GM21576 (cell line): ENCODE measurements at regions not wholly inside any gene's neighbourhood (a gene's known extent, or its start where the extent isn't known, plus 50 kb on each side); places are given as distances from the start of the nearest gene placed in this dataset.

Experiments
- ATAC-seq: cut with Tn5 transposase; IDR thresholded peaks from one replicate; pipeline ENCODE4 v1.9.1; 2021; ENCODE audit warnings: mild to moderate bottlenecking, moderate library complexity; ENCODE audit not compliant: unreplicated experiment

DNA sequence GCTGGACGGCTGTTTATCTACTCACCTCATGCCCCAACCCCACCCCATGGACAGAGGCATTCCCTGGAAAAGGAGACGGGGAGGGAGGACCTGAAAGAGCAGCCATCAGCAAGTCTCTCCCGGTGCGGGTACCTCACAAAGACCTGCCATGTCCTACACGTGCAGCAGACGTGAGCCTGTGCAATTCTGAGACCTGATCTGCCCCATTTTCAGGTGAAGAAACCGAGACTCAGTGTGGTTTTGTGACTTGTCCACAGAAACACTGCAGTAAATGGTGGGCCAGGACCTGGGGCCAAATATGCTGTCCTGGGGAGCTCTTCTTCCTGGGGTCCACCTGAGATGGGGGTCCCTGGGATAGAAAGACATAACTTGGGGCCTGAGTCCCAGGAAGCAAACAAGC is 137.0 kb upstream of the LINGO1 start:
- ATAC-seq: no peak

DNA sequence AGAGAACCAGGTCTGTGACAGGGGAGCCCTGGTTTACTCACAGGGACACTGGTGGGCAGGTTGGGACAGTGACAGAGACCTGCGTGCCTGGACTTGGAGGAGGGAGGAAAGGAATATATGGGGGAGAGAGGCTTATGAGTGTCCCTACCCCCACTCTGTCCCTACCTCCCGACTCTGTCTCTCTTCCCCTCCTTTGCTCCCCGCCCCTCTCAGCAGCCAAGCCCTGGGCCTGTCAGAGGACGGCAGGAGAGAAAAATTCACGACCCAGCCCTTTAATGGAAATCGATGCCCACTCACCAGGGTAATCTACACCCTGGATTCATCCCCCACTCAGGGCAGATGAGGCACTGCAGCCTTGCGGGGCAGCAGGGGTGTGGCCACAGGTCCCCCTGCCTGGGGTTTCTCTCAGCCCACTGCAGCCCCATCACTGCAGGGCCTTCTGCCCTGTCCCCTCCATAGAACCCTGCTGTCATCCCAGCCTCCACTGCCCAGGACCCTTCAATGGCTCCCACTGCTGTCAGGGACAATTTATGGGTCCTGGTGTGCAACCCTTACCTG is 135.9 kb upstream of the LINGO1 start:
- ATAC-seq: no peak

DNA sequence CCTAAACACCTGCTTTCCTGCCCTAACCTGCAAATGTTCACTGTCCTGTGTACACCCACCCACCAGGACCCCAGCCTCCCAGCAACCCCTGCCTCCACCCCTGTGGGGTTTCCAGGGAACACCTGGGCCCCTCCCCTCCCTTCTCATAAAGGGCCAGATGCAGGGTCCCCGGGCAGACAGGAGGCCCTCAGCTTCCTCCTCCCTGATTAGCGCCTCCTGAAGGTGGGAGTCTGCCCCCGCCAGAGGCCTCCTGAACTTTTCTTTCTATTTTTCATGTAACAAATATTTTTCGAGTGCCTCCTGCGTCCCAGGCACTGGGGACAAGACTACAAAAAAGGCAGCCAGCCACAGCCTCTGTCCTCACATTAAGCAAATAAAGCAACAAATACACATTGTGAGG is 135.4 kb upstream of the LINGO1 start:
- no peak for ATAC-seq

DNA sequence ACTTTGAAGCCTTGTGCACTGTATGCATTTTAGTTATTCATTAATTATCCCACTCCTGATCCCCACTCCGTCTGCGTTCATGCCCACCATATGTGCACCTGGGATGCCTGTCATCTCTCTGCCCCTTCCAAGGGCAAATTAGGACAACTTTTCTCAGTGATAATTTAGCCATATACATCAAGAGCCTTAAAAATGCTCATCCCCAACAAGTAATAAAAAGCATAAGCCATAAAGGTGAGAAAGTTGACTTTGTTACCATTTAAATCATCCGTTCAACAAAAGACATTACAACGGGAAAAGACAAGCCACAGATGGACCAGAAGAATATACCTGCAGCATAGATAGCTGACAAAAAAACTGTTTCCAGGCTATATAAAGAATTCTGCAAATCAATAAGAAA is 131.4 kb upstream of the LINGO1 start:
- no peak for ATAC-seq

DNA sequence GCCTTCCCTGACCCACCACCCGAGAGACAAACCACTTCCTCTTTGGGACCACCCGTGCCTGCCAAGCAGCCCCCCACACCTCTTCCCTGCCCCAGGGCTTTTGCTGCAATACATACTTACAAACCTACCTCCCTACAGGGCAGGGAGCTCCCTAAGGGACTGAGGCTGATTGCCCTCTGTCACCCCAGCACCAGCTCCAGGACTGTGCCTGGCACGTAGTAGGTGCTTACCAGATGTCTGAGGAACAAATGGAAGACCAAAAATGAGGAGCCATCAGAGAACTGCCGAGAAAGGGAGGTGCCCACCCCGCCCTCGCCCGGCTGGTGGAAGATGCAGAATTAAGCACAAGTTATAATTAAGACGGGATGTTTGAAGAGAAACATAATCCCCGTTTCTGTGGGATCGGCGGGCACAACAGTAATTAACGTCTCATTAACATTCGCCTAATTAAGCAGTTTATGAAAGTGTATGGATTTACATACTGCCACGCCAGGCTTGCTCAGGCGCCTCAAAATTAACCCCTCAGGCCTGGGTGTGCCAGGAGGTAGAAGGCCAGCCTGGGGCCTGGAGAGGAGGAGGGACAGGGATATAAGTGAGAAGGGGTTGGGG is 130.1 kb upstream of the LINGO1 start:
- no peak for ATAC-seq

DNA sequence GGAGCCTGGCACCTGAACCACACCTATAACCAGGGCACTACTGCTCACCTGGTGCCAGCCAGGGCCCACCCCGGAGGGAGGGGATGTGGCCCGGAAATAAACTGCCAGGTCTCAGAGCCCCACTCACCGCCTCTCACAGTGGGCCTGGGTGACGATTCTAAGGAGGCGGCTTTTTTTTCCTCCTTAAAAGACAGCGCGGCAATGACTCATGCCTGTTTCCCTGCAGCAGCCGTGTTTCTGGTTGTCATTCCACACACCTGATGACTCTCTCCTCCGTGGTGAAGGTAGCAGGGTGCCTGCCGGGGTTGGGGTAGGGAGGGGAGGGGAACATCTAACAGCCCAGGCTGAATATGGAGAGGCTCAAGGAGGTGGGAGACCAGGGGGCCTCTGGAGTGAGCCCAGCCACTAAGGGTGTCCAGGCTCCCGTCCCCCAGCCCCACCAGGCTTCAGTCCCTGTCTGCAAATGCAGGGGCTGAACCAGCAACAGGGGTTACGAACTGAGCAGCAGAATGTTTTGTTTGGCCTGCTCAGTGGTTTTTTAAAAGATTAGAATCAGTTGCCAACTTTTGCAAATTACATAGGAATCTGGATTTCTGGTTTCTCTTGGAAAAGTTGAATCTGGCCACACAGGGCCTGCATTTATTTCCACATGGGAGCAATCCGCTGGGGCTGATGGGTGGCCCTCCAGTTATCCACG is 127.3 kb upstream of the LINGO1 start:
- ATAC-seq: no peak

DNA sequence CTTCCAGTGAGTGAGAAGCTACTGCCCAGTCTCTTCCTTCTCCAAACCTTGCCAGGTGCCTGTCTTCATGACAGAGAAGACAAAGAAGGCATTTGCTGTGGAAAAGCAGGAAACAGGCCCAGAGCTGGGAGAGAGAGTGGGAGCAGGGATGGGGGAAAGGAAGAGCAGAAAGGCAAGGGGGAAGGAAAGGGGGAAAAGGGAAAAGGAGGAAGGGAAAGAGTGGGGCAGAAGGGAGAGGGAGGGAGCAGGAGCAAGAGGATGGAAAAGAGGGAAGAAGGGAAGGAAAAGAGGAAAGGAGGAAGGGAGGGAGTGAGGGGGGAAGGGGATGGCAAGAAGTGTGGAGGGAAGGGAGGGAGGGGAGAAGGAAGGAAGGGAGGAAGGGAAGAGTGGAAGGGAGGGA is 121.2 kb upstream of the LINGO1 start:
- no peak for ATAC-seq

DNA sequence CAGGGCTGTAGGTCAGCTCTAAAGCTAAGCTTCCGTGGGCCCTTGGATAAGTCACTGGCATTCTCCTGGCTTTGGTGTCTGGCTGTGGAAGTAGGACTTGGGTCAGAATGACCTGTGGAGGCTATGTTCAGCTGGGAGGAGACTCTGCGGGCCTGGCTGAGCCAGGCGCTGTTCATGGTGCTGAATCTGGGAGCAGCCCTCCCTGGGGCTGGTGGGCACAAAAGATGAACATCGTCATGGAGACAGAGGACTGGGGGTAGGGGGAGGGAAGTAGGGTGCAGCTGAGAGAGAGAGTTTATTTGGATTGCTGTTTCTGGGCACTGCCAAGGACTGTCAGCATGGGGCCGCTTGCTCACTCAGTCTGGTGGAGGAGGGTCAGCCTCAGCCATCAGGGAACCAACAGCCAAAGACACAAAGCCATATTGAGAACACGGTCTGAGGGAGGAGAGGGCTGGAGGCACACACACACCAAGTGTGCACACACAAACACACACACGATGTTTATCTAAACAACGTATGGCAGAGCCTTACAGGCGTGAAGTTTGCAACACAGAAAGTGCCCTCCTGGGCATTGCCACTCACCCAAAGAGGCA is 120.7 kb upstream of the LINGO1 start:
- ATAC-seq: no peak

DNA sequence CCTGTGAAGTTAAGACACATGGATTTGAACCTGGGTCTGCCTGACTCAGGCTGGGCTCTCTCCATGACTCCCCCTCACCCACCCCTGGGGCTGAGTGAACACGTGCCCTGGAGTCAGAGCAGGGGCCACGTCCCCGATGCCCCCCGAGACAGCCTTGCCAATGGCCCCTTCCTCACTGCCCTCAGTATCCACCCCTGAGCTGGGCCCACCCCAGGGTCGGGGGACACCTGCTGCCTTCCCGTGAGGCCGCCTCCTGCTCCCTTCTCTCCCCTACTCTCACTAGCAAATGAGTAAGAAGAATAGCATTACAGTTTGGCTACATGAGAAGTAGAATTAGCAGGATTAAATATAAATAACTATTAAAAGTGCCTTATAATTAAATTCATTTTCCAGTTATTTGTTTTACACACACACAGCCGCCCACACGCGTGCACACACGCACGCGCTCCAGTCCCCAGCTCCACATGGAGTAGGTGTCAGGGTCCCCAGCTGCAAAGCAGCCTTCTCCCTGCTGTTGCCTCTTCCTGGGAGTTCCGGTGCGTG is 117.4 kb upstream of the LINGO1 start:
- no peak for ATAC-seq

DNA sequence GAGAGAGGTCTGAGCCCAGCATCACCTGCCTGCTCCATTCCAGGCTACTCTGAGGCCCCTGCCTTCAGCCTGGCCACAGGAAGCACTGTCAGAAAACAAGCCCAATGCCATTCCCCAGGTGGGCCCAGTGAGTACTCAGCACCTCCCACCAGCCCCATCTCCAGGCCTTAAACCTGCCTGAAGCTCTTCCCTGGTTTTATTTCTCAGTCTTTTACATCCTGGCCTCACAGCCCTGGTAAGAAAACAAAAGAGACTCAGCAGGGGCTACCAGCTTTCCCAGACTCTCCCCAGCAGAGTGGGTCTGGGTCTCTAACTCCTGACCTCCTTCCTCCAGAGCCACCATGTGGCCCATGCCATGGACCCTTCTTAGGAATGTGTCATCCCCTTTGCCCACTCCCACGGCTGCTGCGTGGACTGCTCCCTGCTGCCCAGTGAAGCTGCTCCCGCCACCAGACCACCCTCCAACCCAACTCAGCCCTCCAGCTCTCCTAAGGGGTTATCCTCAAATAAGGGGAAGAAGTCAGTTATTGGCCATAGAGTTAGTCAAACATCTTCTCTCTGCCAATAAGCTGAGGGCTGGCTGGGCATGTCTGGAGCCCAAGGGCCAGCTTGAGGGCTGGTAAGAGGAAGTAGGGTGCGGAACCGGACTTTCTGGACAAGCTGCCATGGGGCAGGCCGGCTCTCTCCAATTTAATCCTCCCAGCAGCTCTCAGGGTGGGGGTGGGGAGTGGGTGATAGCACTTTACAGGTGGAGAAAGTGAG is 116.7 kb upstream of the LINGO1 start:
- no peak for ATAC-seq

DNA sequence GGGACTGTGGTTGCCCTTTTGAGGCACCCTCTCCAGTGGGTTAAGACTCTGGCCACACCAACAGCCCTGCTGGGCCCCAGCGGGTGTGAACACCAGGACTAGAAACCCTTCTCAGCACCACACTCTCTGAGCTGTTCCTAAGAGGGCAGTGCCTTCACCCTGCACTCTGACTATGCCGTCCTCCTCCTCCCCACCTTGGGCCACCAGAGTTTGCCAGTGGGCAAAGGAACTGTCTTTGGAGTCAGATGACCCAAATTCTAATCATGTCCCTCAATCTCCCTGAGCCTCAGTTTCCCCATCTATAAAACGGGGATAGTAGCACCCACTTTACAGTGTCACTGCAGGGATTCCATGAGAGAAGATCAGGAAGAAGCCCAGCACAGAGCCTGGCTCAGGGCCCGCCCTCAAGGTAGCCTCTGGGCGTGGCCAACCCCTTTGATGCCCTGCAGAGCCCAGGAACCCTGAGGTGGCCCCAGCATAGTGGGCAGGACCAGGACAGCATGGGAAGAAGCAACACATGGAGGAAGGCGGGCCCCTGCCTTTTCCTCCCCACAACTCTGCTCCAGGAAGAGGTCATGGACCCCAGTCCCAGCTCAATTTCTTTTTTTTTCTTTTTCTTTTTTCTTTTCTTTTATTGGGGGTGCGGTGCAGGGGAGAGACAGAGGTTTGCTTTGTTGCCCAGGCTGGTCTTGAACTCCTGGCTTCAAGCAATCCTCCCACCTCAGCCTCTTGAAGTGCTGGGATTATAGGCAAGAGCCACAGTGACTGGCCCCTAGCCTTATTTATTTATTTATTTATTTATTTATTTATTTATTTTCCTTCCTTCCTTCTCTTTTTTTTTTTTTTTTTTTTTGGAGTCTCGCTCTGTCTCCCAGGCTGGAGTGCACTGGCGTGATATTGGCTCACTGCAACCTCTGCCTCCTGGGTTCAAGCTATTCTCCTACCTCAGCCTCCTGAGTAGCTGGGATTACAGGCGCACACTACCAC is 115.7 kb upstream of the LINGO1 start:
- no peak for ATAC-seq

DNA sequence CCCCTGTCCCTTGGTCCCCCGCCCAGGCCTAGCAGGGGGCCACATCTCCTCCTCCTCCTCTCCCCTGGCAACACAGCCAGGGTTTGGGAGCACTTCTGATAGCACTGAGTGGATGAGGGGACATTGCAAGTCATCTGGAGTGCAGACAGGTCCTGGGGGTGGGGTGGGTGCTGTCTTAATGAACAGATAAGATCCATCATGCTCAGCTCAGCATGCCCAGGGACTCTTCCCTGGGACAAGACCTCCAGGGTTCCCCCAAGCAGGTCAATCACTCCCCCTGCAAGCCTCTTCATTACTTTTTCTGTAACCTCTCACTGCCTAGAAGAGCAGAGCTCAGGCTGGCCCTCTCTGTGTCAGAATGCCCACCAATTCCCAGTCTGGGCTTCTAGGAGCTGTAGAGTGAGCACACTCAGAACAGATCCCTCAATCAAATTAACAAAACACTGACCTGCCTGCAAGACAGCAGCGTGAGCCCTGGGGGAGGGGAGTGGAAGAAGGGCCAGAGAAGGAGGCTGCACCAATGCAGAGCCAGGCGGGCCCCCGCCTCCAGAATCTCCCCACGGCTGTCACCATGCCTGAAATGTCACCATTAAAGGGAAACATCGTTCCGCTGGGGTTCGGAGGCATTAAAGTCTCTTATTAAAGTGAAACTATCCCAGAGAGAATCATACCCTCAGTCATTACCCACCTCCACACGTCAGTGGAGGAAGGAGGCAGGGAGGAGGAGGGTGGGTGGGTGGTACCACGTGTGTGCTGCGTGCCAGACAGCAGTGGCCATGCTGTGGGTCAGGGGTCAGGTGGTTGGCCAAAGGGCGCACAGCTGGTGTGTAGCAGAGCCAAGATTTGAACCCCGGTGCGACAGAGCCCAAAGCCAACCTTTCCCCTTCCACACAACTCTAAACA is 114.7 kb upstream of the LINGO1 start:
- no peak for ATAC-seq

DNA sequence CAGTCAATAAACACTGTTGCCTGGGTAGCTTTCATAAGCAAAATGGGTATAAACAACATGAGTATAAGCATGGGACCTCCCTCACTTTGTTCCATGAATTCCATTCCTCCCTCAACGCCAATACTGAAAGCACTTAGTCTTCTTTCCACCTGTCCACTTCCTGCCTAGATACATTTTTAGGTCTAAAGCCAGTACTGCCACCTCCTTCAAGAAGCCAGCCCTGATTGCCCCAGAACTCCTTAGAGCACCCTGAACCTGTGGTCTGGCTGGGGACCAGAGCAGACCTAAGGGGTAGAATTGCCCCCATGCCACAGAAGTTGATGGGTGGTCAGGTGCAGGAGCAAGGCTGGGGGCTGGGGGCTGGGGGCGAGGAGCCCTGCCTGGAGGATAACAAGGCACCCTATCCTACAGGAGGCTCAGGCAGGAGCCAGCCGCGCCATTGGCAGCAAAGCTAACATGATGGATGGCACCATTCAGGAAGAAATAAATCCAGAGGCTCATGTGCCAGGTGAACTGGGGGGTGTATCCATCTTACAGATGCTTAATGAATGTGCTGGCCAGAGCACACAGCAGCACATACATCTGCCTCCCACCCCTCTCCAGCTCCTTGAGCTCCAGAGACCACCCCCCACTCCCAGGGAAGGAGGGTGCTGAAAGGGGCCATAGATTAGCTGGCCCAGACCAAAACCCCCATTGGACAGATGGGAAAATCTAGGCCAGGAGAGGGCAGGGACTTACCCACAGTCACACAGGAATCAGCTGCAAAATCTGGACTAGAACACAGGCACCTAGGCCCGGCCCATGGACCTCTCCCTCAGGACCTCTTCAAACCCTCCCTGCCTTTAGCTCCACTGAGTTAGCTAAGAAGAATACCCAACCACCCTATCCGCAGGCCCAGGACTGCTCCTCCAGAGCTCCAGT is 113.8 kb upstream of the LINGO1 start:
- ATAC-seq: no peak

DNA sequence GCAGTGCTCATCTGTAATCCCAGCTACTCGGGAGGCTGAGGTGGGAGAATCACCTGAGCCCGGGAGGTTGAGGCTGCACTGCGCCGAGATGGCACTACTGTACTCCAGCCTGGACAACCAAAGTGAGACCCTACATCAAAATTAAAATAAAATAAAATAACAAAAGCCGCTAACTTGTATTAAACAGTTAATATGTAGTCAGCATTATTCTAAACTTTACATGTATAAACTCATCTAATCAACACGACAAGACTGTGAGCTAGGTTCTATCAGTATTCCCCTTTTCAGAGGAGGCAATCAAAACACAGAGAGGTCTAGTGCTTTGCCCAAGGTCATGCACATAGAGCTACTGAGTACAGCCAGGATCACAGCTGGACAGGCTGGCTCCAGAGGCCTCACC is 111.7 kb upstream of the LINGO1 start:
- ATAC-seq: no peak

DNA sequence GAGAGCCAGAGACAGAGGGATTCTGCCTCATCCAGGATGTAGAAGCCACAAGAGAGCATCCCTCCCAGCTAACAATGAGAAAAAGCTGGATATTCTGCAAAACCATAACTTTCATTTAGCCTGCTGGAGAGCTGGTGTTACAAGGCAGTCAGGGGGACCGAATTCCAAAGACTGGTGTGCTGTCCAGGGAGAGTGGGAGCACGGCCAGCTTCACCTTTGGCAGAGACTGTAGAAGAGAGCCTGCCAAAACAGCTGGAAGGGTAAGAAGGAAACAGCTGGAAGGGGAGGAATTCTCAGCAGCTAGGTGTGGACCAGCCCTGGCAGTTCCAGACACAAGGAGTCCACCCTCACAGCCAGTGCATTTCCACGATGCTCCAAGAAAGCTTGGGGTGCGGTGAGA is 109.9 kb upstream of the LINGO1 start:
- ATAC-seq: no peak

DNA sequence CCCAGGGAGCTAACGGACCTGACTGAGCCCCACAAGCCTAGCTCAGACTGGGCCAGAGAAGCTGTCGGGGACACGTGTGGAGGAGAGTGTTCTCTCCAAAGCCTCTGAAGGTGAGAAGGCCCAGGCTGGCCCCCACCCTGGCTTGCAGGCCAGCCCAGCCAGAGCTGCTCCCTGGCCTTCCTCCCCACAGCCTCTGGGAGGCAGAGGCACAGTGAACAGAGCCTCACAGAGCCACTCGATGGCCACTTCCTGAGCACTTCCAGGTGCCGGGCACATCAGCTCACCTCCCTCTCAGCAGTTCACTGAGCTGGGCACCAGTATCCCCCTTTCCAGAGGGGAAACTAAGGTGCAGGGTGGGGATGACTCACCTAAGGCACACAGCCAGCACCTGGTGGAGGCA is 109.4 kb upstream of the LINGO1 start:
- ATAC-seq: no peak

DNA sequence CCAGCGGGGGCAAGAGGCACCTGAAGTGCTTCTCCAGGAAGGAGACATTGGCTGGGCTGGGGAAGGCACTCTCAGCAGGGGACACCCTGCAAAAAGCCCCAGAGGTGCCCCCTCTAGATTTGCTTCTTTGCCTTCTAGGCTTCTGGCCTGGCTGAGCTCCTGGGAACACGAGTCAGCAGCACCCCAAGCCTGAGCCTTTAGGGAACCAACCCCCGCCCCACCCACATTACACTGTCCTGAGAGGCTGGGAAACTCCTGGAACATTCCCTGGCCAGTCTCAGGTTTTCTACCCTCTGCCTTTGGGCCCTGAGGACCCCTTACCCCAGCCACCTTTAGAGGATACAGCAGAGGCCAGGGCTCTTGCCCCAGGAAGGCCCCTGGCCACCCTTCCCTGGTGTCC is 108.4 kb upstream of the LINGO1 start:
- no peak for ATAC-seq
